Sciatic nerve (tissue), 2 donors: ENCODE measurements at regions not wholly inside any gene's neighbourhood (a gene's known extent, or its start where the extent isn't known, plus 50 kb on each side); places are given as distances from the start of the nearest gene placed in this dataset.

Experiments
- ATAC-seq: fragments of 200-7000 bp; cut with Tn5 transposase; one replicate; pipeline ENCODE4 v1.9.1; 2020; ENCODE audit warnings: mild to moderate bottlenecking, moderate library complexity
- DNase-seq: peaks from one replicate; pipeline ENCODE4 v3.0.0-alpha.2; 2020; ENCODE audit warnings: low spot score
- intact Hi-C: fragments of 100-400 bp; cut with DNase I; formaldehyde crosslinking; loops from one replicate; pipeline ENCODE4 v1.14.2; 2022
- donor health status: DM: no; HTN: no; CAD: no.
- donor health status: DM: no; HTN: no; CAD: no.

- ATAC-seq = no peak
- DNase-seq = no peak
- intact Hi-C loops = no loop called here
Measured at GRCh38 chr7:46450886-46451285, 529.8 kb upstream of the IGFBP3 start.

- intact Hi-C loops = no loop called here
- no peak for ATAC-seq
- no peak for DNase-seq
Measured at GRCh38 chr7:46450425-46450824, 529.4 kb upstream of the IGFBP3 start.

GRCh38 chr7:46449743-46450142, 528.7 kb upstream of the IGFBP3 start:
- intact Hi-C loops = no loop called here
- ATAC-seq (no peak), DNase-seq (no peak)

- DNase-seq (no peak), ATAC-seq (no peak)
- intact Hi-C loops = no loop called here
Measured at GRCh38 chr7:46448478-46448877, 527.4 kb upstream of the IGFBP3 start.

GRCh38 chr7:46446151-46446550, 525.1 kb upstream of the IGFBP3 start:
- DNase-seq = no peak
- intact Hi-C loops = no loop called here
- ATAC-seq = no peak

GRCh38 chr7:46444256-46444655, 523.2 kb upstream of the IGFBP3 start:
- intact Hi-C loops = no loop called here

GRCh38 chr7:46440186-46440585, 519.1 kb upstream of the IGFBP3 start:
- intact Hi-C loops = no loop called here
- DNase-seq = no peak

More at GRCh38 chr7:46444256-46444655, 523.2 kb upstream of the IGFBP3 start:
- DNase-seq (no peak), ATAC-seq (no peak)

GRCh38 chr7:46432708-46433107, 511.6 kb upstream of the IGFBP3 start:
- ATAC-seq = no peak
- intact Hi-C loops = no loop called here
- no peak for DNase-seq

More at GRCh38 chr7:46440186-46440585, 519.1 kb upstream of the IGFBP3 start:
- ATAC-seq = no peak

GRCh38 chr7:46428295-46428694, 507.2 kb upstream of the IGFBP3 start:
- no peak for DNase-seq
- ATAC-seq = no peak
- intact Hi-C loops = no loop called here

- ATAC-seq (no peak), DNase-seq (no peak)
- intact Hi-C loops = no loop called here
Measured at GRCh38 chr7:46424934-46425333, 503.9 kb upstream of the IGFBP3 start.

- intact Hi-C loops = no loop called here
- no peak for ATAC-seq
Measured at GRCh38 chr7:46421441-46422230, 500.6 kb upstream of the IGFBP3 start.

GRCh38 chr7:46414946-46415345, 493.9 kb upstream of the IGFBP3 start:
- intact Hi-C loops = no loop called here
- DNase-seq = no peak
- ATAC-seq = no peak

More at GRCh38 chr7:46421441-46422230, 500.6 kb upstream of the IGFBP3 start:
- no peak for DNase-seq

- no peak for ATAC-seq
- no peak for DNase-seq
- intact Hi-C loops = no loop called here
Measured at GRCh38 chr7:46411236-46411635, 490.2 kb upstream of the IGFBP3 start.

GRCh38 chr7:46407125-46407524, 486.1 kb upstream of the IGFBP3 start:
- intact Hi-C loops = no loop called here
- DNase-seq = no peak
- no peak for ATAC-seq

- DNase-seq = no peak
- ATAC-seq = no peak
- intact Hi-C loops = no loop called here
Measured at GRCh38 chr7:46397591-46397990, 476.5 kb upstream of the IGFBP3 start.

- peak; percentile 62 for ATAC-seq
- no peak for DNase-seq
- intact Hi-C loops = no loop called here
Measured at GRCh38 chr7:46396481-46396880, 475.4 kb upstream of the IGFBP3 start.

- ATAC-seq = peak; percentile 63
- no peak for DNase-seq
- intact Hi-C loops = no loop called here
Measured at GRCh38 chr7:46393142-46393541, 472.1 kb upstream of the IGFBP3 start.

GRCh38 chr7:46391231-46392201, 470.4 kb upstream of the IGFBP3 start:
- ATAC-seq = peak; percentile 75
- DNase-seq = no peak
- intact Hi-C loops = no loop called here

- intact Hi-C loops = no loop called here
- DNase-seq = no peak
Measured at GRCh38 chr7:46390042-46390441, 469.0 kb upstream of the IGFBP3 start.

GRCh38 chr7:46389146-46389545, 468.1 kb upstream of the IGFBP3 start:
- ATAC-seq (no peak), DNase-seq (no peak)
- intact Hi-C loops = no loop called here

More at GRCh38 chr7:46390042-46390441, 469.0 kb upstream of the IGFBP3 start:
- ATAC-seq = no peak
